Endothelial cell of umbilical vein (primary cell): ENCODE measurements at regions not wholly inside any gene's neighbourhood (a gene's known extent, or its start where the extent isn't known, plus 50 kb on each side); places are given as distances from the start of the nearest gene placed in this dataset.

Experiments used
- BruUV-seq: library from RNA; stranded (reverse); fragments of 400-500 nt; replicated peaks from 2 replicates; lab custom pipeline; 2021; lab: Mats Ljungman, UMichigan
- CTCF ChIA-PET: fragments of 300-600, 350-600 bp; sonication (Branson Sonifier 250); formaldehyde crosslinking; loops from one replicate; lab custom pipeline; 2021; ENCODE audit warnings: antibody characterized with exemption, inconsistent platforms; lab: Charles Lee
- POLR2A ChIA-PET: fragments of 300-600, 350-600 bp; sonication (Branson Sonifier 250); formaldehyde crosslinking; loops from one replicate; lab custom pipeline; 2021; ENCODE audit warnings: antibody characterized with exemption, inconsistent platforms; lab: Charles Lee
- DNase-seq: peaks from one replicate; pipeline ENCODE4 v3.0.0-alpha.2; 2011; ENCODE audit warnings: low read depth, low spot score
- FAIRE-seq: peaks from 2 replicates; lab custom pipeline; 2011; peaks lifted over from hg19 to GRCh38; lab: Jason Lieb, UNC
- H2AFZ ChIP-seq: 2 replicates; pipeline ENCODE4 v1.6.0; 2012; ENCODE audit warnings: low read depth, low read length, control low read depth, inconsistent platforms
- H3K27ac ChIP-seq: 2 replicates; pipeline ENCODE4 v1.5.1; 2011; ENCODE audit warnings: low read depth, mild to moderate bottlenecking, control low read depth, low read length, moderate library complexity; ENCODE audit not compliant: insufficient read depth
- H3K27me3 ChIP-seq, 2 experiments: 2 replicates each; pipeline versions ENCODE4 v1.6.0 to v1.6.1; 2011; ENCODE audit warnings: low read length in 2 of 2, mixed read lengths in 1 of 2; ENCODE audit not compliant: control insufficient read depth in 2 of 2, insufficient read depth in 2 of 2
- H3K36me3 ChIP-seq, 2 experiments: 2 replicates in 1 of 2; 3 replicates in 1 of 2; pipeline ENCODE4 v1.5.1; 2011; ENCODE audit warnings: low read length in 2 of 2, mild to moderate bottlenecking in 1 of 2, moderate library complexity in 1 of 2; ENCODE audit not compliant: control insufficient read depth in 2 of 2, insufficient read depth in 2 of 2; ENCODE audit errors: extremely low read depth in 1 of 2
- H3K4me1 ChIP-seq: 3 replicates; pipeline ENCODE4 v1.5.1; 2011; ENCODE audit warnings: mild to moderate bottlenecking, low read length; ENCODE audit not compliant: control insufficient read depth, insufficient read depth; ENCODE audit errors: extremely low read depth
- H3K4me2 ChIP-seq: 2 replicates; pipeline ENCODE4 v1.6.1; 2011; ENCODE audit warnings: low read length, control low read depth, mixed read lengths; ENCODE audit not compliant: insufficient read depth
- H3K4me3 ChIP-seq, 3 experiments: fragments of 200-600 bp in 1 of 3; sonication (generic), shearing (Covaris generic) in 1 of 3; replicated peaks in 1 of 3; 2 replicates each; pipeline ENCODE4 v1.5.1; 2011 to 2016; ENCODE audit warnings: control low read depth in 3 of 3, low read length in 3 of 3, mild to moderate bottlenecking in 2 of 3, inconsistent platforms in 1 of 3, low read depth in 1 of 3, moderate library complexity in 1 of 3; ENCODE audit not compliant: insufficient read depth in 1 of 3
- H3K79me2 ChIP-seq: 2 replicates; pipeline ENCODE4 v1.6.0; 2012; ENCODE audit warnings: low read length, inconsistent platforms; ENCODE audit not compliant: control insufficient read depth, insufficient read depth
- H3K9ac ChIP-seq: replicated peaks from 2 replicates; pipeline ENCODE3; 2011; ENCODE audit warnings: low read length, control low read depth; ENCODE audit not compliant: insufficient read depth; ENCODE audit errors: extremely low read depth
- H3K9me1 ChIP-seq: replicated peaks from 3 replicates; pipeline ENCODE4 v1.6.0; 2011; ENCODE audit warnings: mild to moderate bottlenecking, low read length; ENCODE audit not compliant: control insufficient read depth, insufficient read depth; ENCODE audit errors: extremely low read depth
- H3K9me3 ChIP-seq: replicated peaks from 2 replicates; pipeline ENCODE4 v1.5.1; 2012; ENCODE audit warnings: low read length, inconsistent platforms; ENCODE audit not compliant: control insufficient read depth, insufficient read depth
- H4K20me1 ChIP-seq: replicated peaks from 2 replicates; pipeline ENCODE3; 2011; ENCODE audit warnings: mild to moderate bottlenecking, low read length; ENCODE audit not compliant: control insufficient read depth, insufficient read depth; ENCODE audit errors: extremely low read depth
- CTCF ChIP-seq, 2 donors: IDR thresholded peaks; 1 replicate in 1 of 2; 2 replicates in 1 of 2; pipeline ENCODE4 v1.5.1; 2011; ENCODE audit warnings: low read length in 2 of 2, mild to moderate bottlenecking in 2 of 2, moderate library complexity in 2 of 2, control low read depth in 1 of 2, inconsistent platforms in 1 of 2, low read depth in 1 of 2; ENCODE audit not compliant: insufficient read depth in 1 of 2; ENCODE audit errors: extremely low read depth in 1 of 2
- EZH2 ChIP-seq: IDR thresholded peaks from 2 replicates; pipeline ENCODE4 v1.6.1; 2012; ENCODE audit warnings: borderline replicate concordance, low read depth, mild to moderate bottlenecking, moderate library complexity, low read length, inconsistent platforms; ENCODE audit not compliant: severe bottlenecking
- FOS ChIP-seq: IDR thresholded peaks from 2 replicates; pipeline ENCODE4 v1.6.1; 2011; ENCODE audit warnings: mild to moderate bottlenecking, low read length, moderate library complexity, borderline replicate concordance; ENCODE audit not compliant: insufficient read depth
- GATA2 ChIP-seq: IDR thresholded peaks from 2 replicates; pipeline ENCODE4 v1.7.0; 2011; ENCODE audit warnings: low read depth, mild to moderate bottlenecking, moderate library complexity, mixed read lengths, low read length; ENCODE audit not compliant: insufficient read length, insufficient read depth
- JUN ChIP-seq: IDR thresholded peaks from 2 replicates; pipeline ENCODE4 v1.6.1; 2011; ENCODE audit warnings: borderline replicate concordance, low read depth; ENCODE audit not compliant: insufficient read length, insufficient read depth
- MAX ChIP-seq: IDR thresholded peaks from 2 replicates; pipeline ENCODE4 v1.6.1; 2011; ENCODE audit not compliant: insufficient read depth, insufficient read length
- MYC ChIP-seq: IDR thresholded peaks from one replicate; pipeline ENCODE4 v1.6.1; 2011; ENCODE audit warnings: mild to moderate bottlenecking, low read depth, low read length
- POLR2A ChIP-seq: IDR thresholded peaks from 2 replicates; pipeline ENCODE4 v1.6.1; 2012; ENCODE audit warnings: low read depth, mild to moderate bottlenecking, control low read depth, low read length
- POLR2AphosphoS5 ChIP-seq: IDR thresholded peaks from 2 replicates; pipeline ENCODE4 v1.6.1; 2012; ENCODE audit warnings: low read depth, mild to moderate bottlenecking, control low read depth, low read length, moderate library complexity; ENCODE audit not compliant: insufficient read depth
- dilution Hi-C: fragments of 300-500 bp; cut with MboI; formaldehyde crosslinking; loops from one replicate; pipeline ENCODE4 v1.15.0; 2019; ENCODE audit warnings: low sequenced_read_pairs; ENCODE audit not compliant: extremely low pct_ligation_motif_present
- intact Hi-C: fragments of 100-400 bp; cut with micrococcal nuclease; formaldehyde crosslinking; loops from one replicate; pipeline ENCODE4 v1.10.0; 2022

GRCh38 chr6:51337277-51337676, 518.6 kb downstream of the TFAP2B start:
- no peaks in the 10 kb centered on the region for H3K9me1 ChIP-seq
- DNase-seq (no peak), FAIRE-seq (no peak)
- POLR2A ChIA-PET = no interaction called here
- H3K27me3 ChIP-seq = no peaks in the 10 kb centered on the region
- no peak overlapping the region for H3K4me3 ChIP-seq
- no peak overlapping the region for H3K4me2 ChIP-seq
- TF ChIP-seq MYC (no peak), MAX (no peak), FOS (no peak), CTCF (IDR thresholded peaks at IDR 0.05; ENCODE audit: extremely low read depth in 1 of 2, insufficient read depth in 1 of 2, low read depth in 1 of 2, low read length in 2 of 2) (no peak), POLR2A (no peak), POLR2AphosphoS5 (no peak), JUN (no peak), EZH2 (no peak), GATA2 (no peak)
- CTCF ChIA-PET = no interaction called here
- H3K4me1 ChIP-seq = no peaks in the 10 kb centered on the region
- H2AFZ ChIP-seq = no peak overlapping the region
- peaks cover 2% of the 10 kb centered on the region for H3K9me3 ChIP-seq
- H3K9ac ChIP-seq = no peak overlapping the region
- no peaks in the 10 kb centered on the region for H4K20me1 ChIP-seq
- no peak overlapping the region for H3K27ac ChIP-seq
- BruUV-seq = no TSS peak
- no peaks in the 10 kb centered on the region for H3K36me3 ChIP-seq
- intact Hi-C loops = no loop called here
- H3K79me2 ChIP-seq = no peaks in the 10 kb centered on the region
- dilution Hi-C loops = no loop called here
